Fibroblast of lung (primary cell): ENCODE measurements at regions not wholly inside any gene's neighbourhood (a gene's known extent, or its start where the extent isn't known, plus 50 kb on each side); places are given as distances from the start of the nearest gene placed in this dataset.
"Not testable (repeated sequence)": the region's sequence is repeated elsewhere in the genome, so short reads cannot be mapped to it uniquely, and the experiment has no call there.

Source experiments
- DNase-seq, 2 donors: peaks; one replicate each; pipeline versions ENCODE4 v3.0.0 to v3.0.0-alpha.2; 2010; ENCODE audit warnings: low read depth in 2 of 2
- H2AFZ ChIP-seq: 2 replicates; pipeline ENCODE4 v1.5.1; 2012; ENCODE audit warnings: low read length, control low read depth, inconsistent platforms
- H3K27ac ChIP-seq: 2 replicates; pipeline ENCODE4 v1.5.1; 2011; ENCODE audit warnings: low read length, control low read depth; ENCODE audit not compliant: insufficient read depth
- H3K27me3 ChIP-seq: 2 replicates; pipeline ENCODE4 v1.5.1; 2011; ENCODE audit warnings: mild to moderate bottlenecking, low read length; ENCODE audit not compliant: control insufficient read depth, insufficient read depth
- H3K36me3 ChIP-seq: 2 replicates; pipeline ENCODE4 v1.5.1; 2011; ENCODE audit warnings: low read length; ENCODE audit not compliant: control insufficient read depth, insufficient read depth
- H3K4me1 ChIP-seq: 2 replicates; pipeline ENCODE4 v1.5.1; 2011; ENCODE audit warnings: low read length; ENCODE audit not compliant: control insufficient read depth, insufficient read depth; ENCODE audit errors: extremely low read depth
- H3K4me2 ChIP-seq: 2 replicates; pipeline ENCODE4 v1.5.1; 2011; ENCODE audit warnings: low read length, control low read depth; ENCODE audit not compliant: insufficient read depth; ENCODE audit errors: extremely low read depth
- H3K4me3 ChIP-seq, 4 experiments: fragments of 200-600 bp in 1 of 4; sonication (generic) in 1 of 4; replicated peaks in 1 of 4; 2 replicates each; pipeline ENCODE4 v1.5.1; 2011 to 2016; ENCODE audit warnings: low read length in 4 of 4, low read depth in 3 of 4, mild to moderate bottlenecking in 3 of 4, control low read depth in 2 of 4, inconsistent platforms in 1 of 4, mixed read lengths in 1 of 4; ENCODE audit not compliant: insufficient read depth in 1 of 4; ENCODE audit errors: control extremely low read depth in 1 of 4
- H3K79me2 ChIP-seq: 2 replicates; pipeline ENCODE4 v1.5.1; 2012; ENCODE audit warnings: mild to moderate bottlenecking, low read length, inconsistent platforms; ENCODE audit not compliant: control insufficient read depth, insufficient read depth
- H3K9ac ChIP-seq: 2 replicates; pipeline ENCODE4 v1.5.1; 2011; ENCODE audit warnings: mild to moderate bottlenecking, low read length, control low read depth; ENCODE audit not compliant: insufficient read depth
- H3K9me3 ChIP-seq: 2 replicates; pipeline ENCODE4 v1.5.1; 2012; ENCODE audit warnings: low read depth, low read length; ENCODE audit not compliant: control insufficient read depth, insufficient read depth
- H4K20me1 ChIP-seq: 2 replicates; pipeline ENCODE4 v1.5.1; 2011; ENCODE audit warnings: low read length; ENCODE audit not compliant: control insufficient read depth, insufficient read depth; ENCODE audit errors: extremely low read depth
- EZH2 ChIP-seq: IDR thresholded peaks from 2 replicates; pipeline ENCODE4 v1.5.1; 2012; ENCODE audit warnings: low read length, control low read depth, mild to moderate bottlenecking; ENCODE audit errors: missing control alignments
- TF ChIP-seq, protein P1 (sequence below), 2 donors: IDR thresholded peaks in 1 of 2; conservative IDR thresholded peaks in 1 of 2; 1 replicate in 1 of 2; 2 replicates in 1 of 2; pipeline ENCODE4 v1.5.1; 2011 to 2012; ENCODE audit warnings: low read length in 2 of 2, control low read depth in 1 of 2, inconsistent platforms in 1 of 2, low read depth in 1 of 2, mild to moderate bottlenecking in 1 of 2

DNA sequence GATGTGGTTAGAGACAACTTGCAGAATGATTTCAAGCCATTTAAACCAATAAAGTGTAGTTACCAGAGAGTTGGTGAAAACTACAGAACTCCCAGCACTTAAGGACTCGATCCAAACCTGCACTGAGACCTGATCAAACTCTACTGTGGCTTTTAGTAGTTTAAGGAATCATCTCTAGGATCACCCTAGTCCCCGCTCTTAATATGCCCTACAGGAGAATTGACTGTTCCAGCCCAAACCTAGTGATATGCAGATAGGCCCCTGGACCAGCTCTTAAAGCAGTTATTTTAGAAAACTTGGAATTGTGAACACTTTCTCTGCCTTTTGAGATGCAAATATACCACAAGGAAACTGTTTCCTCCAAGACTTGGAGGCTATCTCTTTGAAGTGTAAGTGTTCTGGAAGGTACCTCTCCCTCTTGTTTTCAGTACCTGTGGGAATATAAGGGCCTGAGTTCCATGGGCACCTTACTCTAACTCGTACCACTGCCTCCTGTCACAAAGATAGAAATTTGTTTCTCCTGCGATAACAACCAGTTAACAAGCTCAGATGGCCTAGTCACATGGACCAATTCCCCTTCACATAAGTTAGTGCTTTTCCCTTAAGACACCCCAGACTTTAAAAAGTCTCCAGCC is 1367.2 kb upstream of the SLC39A10 start:
- TF ChIP-seq EZH2, result no peak
- TF ChIP-seq, protein P1, sequence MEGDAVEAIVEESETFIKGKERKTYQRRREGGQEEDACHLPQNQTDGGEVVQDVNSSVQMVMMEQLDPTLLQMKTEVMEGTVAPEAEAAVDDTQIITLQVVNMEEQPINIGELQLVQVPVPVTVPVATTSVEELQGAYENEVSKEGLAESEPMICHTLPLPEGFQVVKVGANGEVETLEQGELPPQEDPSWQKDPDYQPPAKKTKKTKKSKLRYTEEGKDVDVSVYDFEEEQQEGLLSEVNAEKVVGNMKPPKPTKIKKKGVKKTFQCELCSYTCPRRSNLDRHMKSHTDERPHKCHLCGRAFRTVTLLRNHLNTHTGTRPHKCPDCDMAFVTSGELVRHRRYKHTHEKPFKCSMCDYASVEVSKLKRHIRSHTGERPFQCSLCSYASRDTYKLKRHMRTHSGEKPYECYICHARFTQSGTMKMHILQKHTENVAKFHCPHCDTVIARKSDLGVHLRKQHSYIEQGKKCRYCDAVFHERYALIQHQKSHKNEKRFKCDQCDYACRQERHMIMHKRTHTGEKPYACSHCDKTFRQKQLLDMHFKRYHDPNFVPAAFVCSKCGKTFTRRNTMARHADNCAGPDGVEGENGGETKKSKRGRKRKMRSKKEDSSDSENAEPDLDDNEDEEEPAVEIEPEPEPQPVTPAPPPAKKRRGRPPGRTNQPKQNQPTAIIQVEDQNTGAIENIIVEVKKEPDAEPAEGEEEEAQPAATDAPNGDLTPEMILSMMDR (conservative IDR thresholded peaks at IDR 0.05 in 1 of 2, IDR thresholded peaks at IDR 0.05 in 1 of 2; ENCODE audit: low read depth in 1 of 2, low read length in 2 of 2), result no peak

DNA sequence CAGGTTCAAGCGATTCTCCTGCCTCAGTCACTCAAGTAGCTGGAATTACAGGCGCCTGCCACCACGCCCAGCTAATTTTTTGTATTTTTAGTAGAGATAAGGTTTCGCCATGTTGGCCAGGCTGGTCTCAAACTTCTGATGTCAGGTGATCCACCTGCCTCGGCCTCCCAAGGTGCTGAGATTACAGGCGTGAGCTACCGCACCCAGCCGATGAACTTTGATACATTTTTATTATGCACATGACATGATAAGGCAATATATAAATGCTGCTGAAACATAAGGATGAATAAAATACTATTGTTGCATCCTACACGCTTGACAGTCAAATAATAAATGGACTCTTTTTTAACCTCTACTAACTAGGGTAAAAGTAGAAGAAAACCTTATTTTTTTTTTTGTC is 1380.4 kb upstream of the SLC39A10 start:
- H3K9me3 ChIP-seq, DNase-seq, H3K4me1 ChIP-seq, H3K4me2 ChIP-seq, H3K79me2 ChIP-seq, H3K27me3 ChIP-seq, H3K27ac ChIP-seq, H4K20me1 ChIP-seq, H3K9ac ChIP-seq, H3K4me3 ChIP-seq, H2AFZ ChIP-seq, H3K36me3 ChIP-seq: not testable (repeated sequence)

More for the DNA sequence above, 1367.2 kb upstream of the SLC39A10 start:
- Histone ChIP-seq H4K20me1 (no peaks in the 10 kb centered on the region), H3K27ac (no peak overlapping the region), H3K27me3 (no peaks in the 10 kb centered on the region), H2AFZ (no peak overlapping the region), H3K9me3 (no peaks in the 10 kb centered on the region), H3K4me3 (no peak overlapping the region), H3K4me2 (no peak overlapping the region), H3K4me1 (no peaks in the 10 kb centered on the region), H3K9ac (no peak overlapping the region), H3K36me3 (no peaks in the 10 kb centered on the region), H3K79me2 (no peaks in the 10 kb centered on the region)
- no peak for DNase-seq

DNA sequence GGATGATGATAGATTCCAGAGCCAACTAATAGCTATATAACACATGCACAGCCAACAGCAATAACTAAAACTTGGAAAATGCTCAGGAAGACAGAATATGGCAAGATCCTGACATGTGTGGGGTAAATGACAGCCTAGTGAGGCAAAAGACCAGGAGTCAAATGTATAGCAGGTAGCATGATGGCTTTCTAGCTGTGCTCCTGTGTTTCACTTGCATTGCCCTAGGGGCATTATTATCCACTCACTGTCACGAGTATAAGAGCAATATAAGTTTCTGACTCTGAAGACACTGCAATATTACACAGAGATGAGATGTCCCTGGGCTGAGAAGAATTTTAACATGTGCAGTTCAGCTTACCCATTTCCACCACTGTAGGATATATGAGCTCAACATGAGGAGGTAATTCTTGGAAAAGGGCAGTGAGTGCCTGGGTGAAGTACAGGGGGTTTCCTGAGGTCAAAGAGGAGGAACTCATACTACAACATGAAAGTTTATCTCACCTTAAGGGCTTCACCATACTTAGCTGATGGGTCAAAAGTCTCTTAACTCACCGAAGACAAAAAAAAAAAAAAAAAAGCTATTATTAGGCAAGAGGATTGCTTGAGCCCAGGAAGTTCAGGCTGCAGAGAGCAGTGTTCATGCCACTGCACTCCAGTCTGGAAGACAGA is 1385.6 kb upstream of the SLC39A10 start:
- H3K4me2 ChIP-seq, result no peak overlapping the region
- H2AFZ ChIP-seq, result no peak overlapping the region
- no peaks in the 10 kb centered on the region for H3K79me2 ChIP-seq
- TF ChIP-seq EZH2, result no peak
- TF ChIP-seq, protein P1 (conservative IDR thresholded peaks at IDR 0.05 in 1 of 2, IDR thresholded peaks at IDR 0.05 in 1 of 2; ENCODE audit: low read depth in 1 of 2, low read length in 2 of 2), result no peak
- H3K27ac ChIP-seq, result no peak overlapping the region
- no peak overlapping the region for H3K4me3 ChIP-seq
- H4K20me1 ChIP-seq, result no peaks in the 10 kb centered on the region
- H3K4me1 ChIP-seq, result no peaks in the 10 kb centered on the region
- no peak for DNase-seq
- no peaks in the 10 kb centered on the region for H3K9me3 ChIP-seq
- no peak overlapping the region for H3K9ac ChIP-seq
- H3K36me3 ChIP-seq, result no peaks in the 10 kb centered on the region
- no peaks in the 10 kb centered on the region for H3K27me3 ChIP-seq
